Ascending aorta (tissue), 2 donors: ENCODE measurements at regions not wholly inside any gene's neighbourhood (a gene's known extent, or its start where the extent isn't known, plus 50 kb on each side); places are given as distances from the start of the nearest gene placed in this dataset.

Source experiments
- DNase-seq, 2 donors: peaks; one replicate each; pipeline ENCODE4 v3.0.0-alpha.2; 2019; ENCODE audit warnings: low spot score in 2 of 2
- H3K27ac ChIP-seq, 2 donors: fragments of 200-600 bp; sonication (generic); one replicate each; pipeline ENCODE4 v1.5.1; 2016 to 2017; ENCODE audit warnings: mild to moderate bottlenecking in 1 of 2
- H3K27me3 ChIP-seq: fragments of 200-600 bp; sonication (generic); one replicate; pipeline ENCODE4 v1.5.1; 2017
- H3K36me3 ChIP-seq, 2 donors: fragments of 200-600 bp; sonication (generic); one replicate each; pipeline ENCODE4 v1.5.1; 2016
- H3K4me1 ChIP-seq, 2 donors: fragments of 200-600 bp; sonication (generic); one replicate each; pipeline ENCODE4 v1.5.1; 2016 to 2017; ENCODE audit warnings: mild to moderate bottlenecking in 1 of 2
- H3K4me3 ChIP-seq, 2 donors: fragments of 200-600 bp; sonication (generic); one replicate each; pipeline ENCODE4 v1.5.1; 2016 to 2017; ENCODE audit warnings: mild to moderate bottlenecking in 1 of 2
- H3K9me3 ChIP-seq, 2 donors: fragments of 200-600 bp; sonication (generic); one replicate each; pipeline ENCODE4 v1.5.1; 2016
- intact Hi-C: fragments of 100-400 bp; cut with DNase I; formaldehyde crosslinking; loops from one replicate; pipeline ENCODE4 v1.15.1; 2023
- TF ChIP-seq, protein P1 (sequence below), 3 experiments: fragments of 200-600 bp in 2 of 3; fragments of 450-650 bp in 1 of 3; sonication (generic) in 2 of 3; IDR thresholded peaks; one replicate each; pipeline ENCODE4 v1.5.1; 2016 to 2019; ENCODE audit warnings: antibody characterized with exemption in 3 of 3, mild to moderate bottlenecking in 1 of 3, moderate library complexity in 1 of 3

- no peak for DNase-seq
- no peak overlapping the region for H3K4me3 ChIP-seq
- H3K4me1 ChIP-seq: no peaks in the 10 kb centered on the region
- no peaks in the 10 kb centered on the region for H3K27me3 ChIP-seq
- TF ChIP-seq, protein P1, sequence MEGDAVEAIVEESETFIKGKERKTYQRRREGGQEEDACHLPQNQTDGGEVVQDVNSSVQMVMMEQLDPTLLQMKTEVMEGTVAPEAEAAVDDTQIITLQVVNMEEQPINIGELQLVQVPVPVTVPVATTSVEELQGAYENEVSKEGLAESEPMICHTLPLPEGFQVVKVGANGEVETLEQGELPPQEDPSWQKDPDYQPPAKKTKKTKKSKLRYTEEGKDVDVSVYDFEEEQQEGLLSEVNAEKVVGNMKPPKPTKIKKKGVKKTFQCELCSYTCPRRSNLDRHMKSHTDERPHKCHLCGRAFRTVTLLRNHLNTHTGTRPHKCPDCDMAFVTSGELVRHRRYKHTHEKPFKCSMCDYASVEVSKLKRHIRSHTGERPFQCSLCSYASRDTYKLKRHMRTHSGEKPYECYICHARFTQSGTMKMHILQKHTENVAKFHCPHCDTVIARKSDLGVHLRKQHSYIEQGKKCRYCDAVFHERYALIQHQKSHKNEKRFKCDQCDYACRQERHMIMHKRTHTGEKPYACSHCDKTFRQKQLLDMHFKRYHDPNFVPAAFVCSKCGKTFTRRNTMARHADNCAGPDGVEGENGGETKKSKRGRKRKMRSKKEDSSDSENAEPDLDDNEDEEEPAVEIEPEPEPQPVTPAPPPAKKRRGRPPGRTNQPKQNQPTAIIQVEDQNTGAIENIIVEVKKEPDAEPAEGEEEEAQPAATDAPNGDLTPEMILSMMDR (IDR thresholded peaks at IDR 0.05): no peak
- no peaks in the 10 kb centered on the region for H3K36me3 ChIP-seq
- no peaks in the 10 kb centered on the region for H3K9me3 ChIP-seq
- no peak overlapping the region for H3K27ac ChIP-seq
- intact Hi-C loops: no loop called here
These were observed 259.9 kb upstream of the TMC3 start for GRCh38 chr15:81633889-81634288.

GRCh38 chr15:81625896-81626295 lies 251.9 kb upstream of the TMC3 start:
- intact Hi-C loops: no loop called here
- H3K9me3 ChIP-seq: no peaks in the 10 kb centered on the region

DNA sequence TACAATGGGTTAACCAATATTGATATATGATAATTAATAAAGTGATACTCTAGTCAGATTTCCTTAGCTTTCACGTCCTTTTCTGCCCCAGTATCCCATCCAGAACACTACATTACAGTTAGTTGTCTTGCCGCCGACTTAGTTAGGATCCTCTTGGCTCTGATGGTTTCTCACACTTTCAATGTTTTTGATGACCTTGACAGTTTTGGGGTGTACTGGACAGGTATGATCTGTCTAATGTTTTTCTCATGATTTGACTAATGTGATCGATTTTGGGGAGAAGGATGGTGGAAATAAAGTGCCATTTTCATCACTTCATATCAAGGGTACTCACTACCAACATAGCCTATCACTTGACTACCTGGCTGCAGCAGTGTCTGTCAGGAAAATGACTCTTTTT lies 245.0 kb upstream of the TMC3 start:
- Histone ChIP-seq H3K27me3 (no peaks in the 10 kb centered on the region), H3K27ac (no peak overlapping the region), H3K36me3 (no peaks in the 10 kb centered on the region), H3K9me3 (no peaks in the 10 kb centered on the region), H3K4me3 (no peak overlapping the region), H3K4me1 (no peaks in the 10 kb centered on the region)
- DNase-seq: no peak
- intact Hi-C loops: no loop called here
- TF ChIP-seq, protein P1 (IDR thresholded peaks at IDR 0.05): no peak

More at GRCh38 chr15:81625896-81626295, 251.9 kb upstream of the TMC3 start:
- Histone ChIP-seq H3K4me3 (no peak overlapping the region), H3K4me1 (no peaks in the 10 kb centered on the region), H3K27me3 (no peaks in the 10 kb centered on the region), H3K36me3 (no peaks in the 10 kb centered on the region), H3K27ac (no peak overlapping the region)
- no peak for DNase-seq
- TF ChIP-seq, protein P1 (IDR thresholded peaks at IDR 0.05): no peak

- Histone ChIP-seq H3K9me3 (no peaks in the 10 kb centered on the region), H3K4me3 (no peak overlapping the region), H3K4me1 (no peaks in the 10 kb centered on the region), H3K27ac (no peak overlapping the region), H3K27me3 (no peaks in the 10 kb centered on the region), H3K36me3 (no peaks in the 10 kb centered on the region)
- no peak for DNase-seq
- intact Hi-C loops: no loop called here
- TF ChIP-seq, protein P1 (IDR thresholded peaks at IDR 0.05): no peak
These were observed 238.6 kb upstream of the TMC3 start for GRCh38 chr15:81612631-81613030.

- intact Hi-C loops: no loop called here
- DNase-seq: no peak
- Histone ChIP-seq H3K4me3 (no peak overlapping the region), H3K27me3 (no peaks in the 10 kb centered on the region), H3K4me1 (no peaks in the 10 kb centered on the region), H3K27ac (no peak overlapping the region), H3K36me3 (no peaks in the 10 kb centered on the region), H3K9me3 (no peaks in the 10 kb centered on the region)
- TF ChIP-seq, protein P1 (IDR thresholded peaks at IDR 0.05): no peak
These were observed 237.7 kb upstream of the TMC3 start for GRCh38 chr15:81611679-81612078.

DNA sequence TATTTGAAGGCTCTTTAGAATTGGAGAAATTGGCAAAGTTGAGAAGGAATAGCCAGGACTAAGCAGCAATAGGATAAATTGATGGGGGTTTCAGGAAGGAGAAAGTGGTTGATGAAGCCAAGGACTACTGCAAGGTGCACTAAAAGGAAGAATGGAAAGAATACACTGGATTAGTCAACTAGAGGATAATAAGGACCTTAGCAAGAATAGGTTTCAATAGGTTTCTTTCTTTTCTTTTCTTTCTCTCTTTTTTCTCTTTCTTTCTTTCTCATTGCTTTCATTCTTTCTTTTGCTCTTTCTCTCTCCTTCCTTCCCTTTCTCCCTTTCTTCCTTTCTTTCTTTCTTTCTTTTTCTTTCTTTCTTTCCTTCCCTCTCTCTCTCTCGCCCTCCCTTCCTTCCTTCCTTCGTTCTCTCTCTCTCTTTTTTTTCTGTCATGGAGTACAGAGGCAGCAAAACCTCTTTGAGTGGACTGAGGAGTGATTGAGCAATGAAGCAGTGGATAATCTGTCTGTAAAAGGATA lies 234.4 kb upstream of the TMC3 start:
- no peaks in the 10 kb centered on the region for H3K9me3 ChIP-seq
- H3K27me3 ChIP-seq: no peaks in the 10 kb centered on the region
- H3K4me1 ChIP-seq: no peaks in the 10 kb centered on the region
- no peak for DNase-seq
- intact Hi-C loops: no loop called here
- no peak overlapping the region for H3K27ac ChIP-seq
- TF ChIP-seq, protein P1 (IDR thresholded peaks at IDR 0.05): no peak
- no peak overlapping the region for H3K4me3 ChIP-seq
- no peaks in the 10 kb centered on the region for H3K36me3 ChIP-seq
